ENCODE measurements at regions not wholly inside any gene's neighbourhood (a gene's known extent, or its start where the extent isn't known, plus 50 kb on each side); places are given as distances from the start of the nearest gene placed in this dataset.

DNA sequence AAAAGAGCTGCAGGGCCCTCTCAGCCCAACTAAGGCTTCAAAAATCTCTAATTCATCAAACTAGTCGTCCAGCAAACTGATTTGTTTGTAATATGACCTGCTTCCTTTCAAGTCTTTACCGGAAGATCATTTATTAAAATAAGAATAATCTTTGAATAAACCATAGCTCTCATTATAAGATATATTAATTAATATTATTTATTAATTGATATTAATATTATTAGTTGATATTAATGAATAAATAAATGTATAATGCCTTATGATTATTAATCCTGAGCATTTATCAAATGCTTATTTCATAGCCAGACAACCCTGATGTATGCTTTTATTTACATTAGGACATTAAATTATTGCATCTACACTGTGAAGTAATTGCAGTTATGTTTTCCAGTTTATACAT lies 550.7 kb upstream of the ALCAM start:
- DNase-seq, result no peak

DNA sequence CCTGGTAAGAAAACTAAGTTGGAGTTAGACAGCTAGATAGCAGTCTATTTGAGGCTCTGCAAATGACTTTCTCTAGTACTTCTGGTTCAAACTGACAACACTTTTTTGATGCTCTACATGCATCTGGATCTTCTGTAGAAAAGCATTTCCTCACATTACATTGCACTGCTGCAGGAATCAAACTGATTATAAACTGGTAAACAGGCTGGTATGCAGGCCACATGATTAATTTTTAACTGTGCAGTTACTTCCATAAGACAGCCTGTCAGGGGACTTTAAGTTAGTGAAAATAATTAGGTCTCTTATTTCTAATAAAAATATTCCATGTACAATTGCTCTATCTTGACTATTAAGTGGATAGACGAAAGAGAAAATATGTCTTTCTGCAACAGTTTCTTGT lies 550.0 kb upstream of the ALCAM start:
- DNase-seq, result no peak

DNA sequence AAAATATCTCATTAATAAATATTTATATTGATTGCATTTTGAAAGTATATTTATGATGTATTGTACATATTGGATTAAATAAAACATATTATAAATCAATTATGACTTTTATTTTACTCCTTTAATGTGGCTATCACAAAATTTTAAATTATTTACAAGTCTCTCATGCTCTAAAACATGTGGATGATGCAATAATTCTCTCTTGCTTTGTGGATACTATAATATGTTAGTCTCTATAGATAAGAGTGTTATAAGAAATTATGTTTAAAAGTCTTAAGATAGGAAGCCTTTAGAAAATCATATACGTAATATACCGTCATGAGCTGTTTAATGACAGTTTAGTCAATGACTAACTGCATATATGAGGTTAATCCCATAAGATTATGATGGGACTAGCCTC lies 547.4 kb upstream of the ALCAM start:
- DNase-seq, result no peak

DNA sequence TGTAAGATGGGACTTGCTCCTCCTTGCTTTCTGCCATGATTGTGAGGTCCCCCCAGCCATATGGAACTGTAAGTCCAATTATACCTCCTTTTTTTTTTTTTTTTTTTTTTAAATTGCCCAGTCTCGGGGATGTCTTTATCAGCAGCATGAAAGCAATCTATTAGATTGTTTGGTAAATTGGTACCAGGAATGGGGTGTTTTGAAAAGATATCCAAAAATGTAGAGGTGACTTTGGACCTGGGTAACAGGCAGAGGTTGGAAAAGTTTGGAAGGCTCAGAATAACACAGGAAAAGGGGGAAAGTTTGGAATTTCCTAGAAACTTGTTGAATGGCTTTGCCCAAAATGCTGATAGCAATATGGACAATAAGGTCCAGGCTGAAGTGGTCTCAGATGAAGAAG lies 545.8 kb upstream of the ALCAM start:
- no peak for DNase-seq

DNA sequence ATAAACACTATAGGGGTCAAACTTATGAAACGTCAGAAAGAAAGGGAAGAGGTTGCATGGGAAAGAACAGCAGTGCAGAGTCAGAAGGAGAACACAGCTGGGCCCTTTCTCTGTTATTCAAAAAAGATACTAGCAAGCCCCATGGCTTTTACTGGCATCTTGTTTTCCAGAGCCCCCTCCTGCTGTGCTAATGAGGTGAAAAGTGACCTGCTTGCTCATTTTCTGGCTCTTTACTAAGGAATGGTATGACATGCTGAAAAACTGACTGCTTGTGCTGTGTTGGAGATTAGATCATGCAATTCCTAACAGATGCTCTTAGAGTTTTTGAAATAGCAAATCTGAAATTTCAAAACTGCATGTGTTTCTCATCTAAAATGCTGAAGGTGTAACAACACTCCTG lies 541.6 kb upstream of the ALCAM start:
- DNase-seq, result no peak

DNA sequence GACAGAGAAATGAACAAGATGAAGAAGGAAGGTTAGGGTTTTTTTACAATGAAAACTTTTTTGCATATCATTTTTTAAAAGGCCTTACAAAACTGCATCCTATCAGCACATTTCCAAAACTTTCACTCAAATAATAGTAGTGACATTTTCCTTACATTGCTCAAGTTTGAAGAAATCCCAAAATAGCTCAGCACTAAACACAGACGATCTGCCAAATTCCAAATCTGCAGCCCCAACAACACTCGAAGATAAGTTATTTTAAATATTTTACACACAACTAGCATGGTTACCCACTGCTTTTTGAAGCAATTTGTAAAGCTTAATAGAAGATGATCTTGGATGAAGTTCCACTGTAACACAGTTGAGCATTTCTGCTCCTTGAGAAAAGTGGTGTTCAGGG lies 535.6 kb upstream of the ALCAM start:
- DNase-seq, result no peak

DNA sequence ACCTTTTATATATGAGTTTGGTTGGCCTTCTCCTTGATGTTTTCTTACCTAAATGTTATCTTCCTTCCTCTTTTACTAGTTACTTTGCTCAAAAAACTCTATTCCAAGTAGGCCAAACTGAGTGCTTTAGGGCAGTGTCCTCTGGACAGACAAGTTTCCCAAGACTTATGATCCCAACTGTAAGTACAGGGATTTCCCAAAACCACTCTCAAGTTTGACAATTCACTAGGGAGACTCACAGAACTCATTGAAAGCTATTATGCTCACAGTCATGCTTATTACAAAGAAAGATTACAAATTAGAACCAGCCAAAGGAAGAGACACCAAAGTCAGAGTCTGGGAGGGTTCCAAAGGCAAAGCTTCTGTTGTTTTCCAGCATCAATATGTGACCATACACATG lies 534.2 kb upstream of the ALCAM start:
- DNase-seq, result no peak

DNA sequence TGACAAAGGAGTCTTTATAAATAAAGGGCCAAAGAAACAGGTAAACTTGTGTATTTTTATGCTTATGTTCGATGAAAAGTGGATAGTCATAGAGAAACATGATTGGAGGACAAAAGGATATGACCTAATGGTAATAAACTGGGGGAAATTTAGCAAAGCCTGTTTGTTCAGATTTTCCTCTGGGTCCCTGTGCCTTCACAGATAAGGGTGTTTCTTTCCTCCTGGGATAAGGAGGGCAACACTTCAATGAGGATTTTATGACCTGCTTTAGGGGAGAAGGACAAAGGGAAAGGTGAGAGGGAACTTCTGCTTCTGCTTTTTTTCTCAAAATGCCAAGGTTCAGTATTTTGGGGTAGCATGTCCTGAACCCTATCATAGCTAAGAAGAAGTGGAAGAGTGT lies 531.3 kb upstream of the ALCAM start:
- no peak for DNase-seq

DNA sequence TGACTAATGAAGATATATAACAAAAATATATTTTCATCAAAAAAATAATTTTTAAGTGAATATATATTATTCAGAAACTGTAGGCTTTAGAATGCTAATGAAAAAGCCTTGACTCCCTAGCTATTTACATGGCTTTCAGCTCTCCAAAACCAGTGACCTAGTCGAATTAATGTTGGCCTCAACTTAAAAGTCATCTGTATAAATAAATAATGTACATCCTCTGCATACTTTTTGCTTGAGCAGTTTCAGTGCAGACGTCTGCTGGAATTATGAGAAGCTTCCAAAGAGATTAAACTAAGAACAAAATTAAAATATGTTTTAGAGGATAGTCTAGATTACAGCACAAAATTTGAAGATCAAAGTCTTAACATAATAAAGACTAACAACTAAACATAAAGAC lies 520.4 kb upstream of the ALCAM start:
- no peak for DNase-seq

DNA sequence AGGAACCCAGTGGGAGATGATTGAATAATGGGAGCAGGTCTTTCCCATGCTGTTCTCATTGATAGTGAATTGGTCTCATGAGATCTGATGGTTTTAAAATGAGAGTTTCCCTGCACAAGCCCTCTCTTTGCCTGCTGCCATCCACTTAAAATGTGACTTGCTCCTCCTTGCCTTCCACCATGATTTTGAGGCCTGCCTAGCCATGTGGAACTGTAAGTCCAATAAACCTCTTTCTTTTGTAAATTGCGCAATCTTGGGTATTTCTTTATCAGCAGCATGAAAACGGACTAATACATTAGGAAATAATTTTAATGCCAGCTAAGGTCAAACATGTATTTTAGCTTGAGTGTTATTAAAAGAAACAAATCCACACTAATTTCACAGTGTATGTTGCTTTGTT lies 517.6 kb upstream of the ALCAM start:
- DNase-seq, result no peak

DNA sequence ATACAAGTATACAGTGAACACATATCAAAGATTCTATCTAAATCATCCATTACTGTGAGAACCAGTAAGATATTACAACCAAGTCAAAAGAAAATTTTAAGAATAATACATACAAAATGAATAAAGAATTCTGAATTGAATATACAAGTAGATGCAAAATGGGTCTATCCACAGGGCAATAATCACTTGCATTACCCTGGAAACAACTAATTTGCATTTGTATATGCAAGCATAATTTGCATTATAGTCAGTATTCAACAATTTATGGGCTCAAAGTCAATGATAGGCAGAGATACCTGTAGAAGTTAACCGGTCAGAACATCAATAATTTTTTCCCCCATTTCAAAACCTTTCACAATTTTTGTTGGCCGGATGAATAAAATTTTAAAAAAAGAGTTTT lies 512.2 kb upstream of the ALCAM start:
- no peak for DNase-seq

DNA sequence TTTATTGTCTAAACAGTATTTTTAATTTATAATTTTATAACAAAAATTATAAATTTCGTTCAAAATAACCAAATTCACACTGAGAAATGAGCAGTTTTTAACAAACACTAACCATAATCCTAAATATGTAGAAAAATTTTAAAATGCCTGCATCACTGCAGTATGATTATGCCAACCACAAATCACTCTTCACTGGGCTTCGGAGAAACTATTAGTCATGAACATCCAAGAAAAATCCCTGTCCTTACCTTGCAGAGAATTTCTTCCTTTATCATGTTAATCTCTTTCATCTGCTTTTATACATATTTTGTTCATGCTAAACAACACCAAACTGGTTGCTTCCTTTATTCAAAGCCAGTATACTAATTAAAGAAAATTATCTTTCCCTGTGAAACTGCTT lies 511.0 kb upstream of the ALCAM start:
- DNase-seq, result no peak

DNA sequence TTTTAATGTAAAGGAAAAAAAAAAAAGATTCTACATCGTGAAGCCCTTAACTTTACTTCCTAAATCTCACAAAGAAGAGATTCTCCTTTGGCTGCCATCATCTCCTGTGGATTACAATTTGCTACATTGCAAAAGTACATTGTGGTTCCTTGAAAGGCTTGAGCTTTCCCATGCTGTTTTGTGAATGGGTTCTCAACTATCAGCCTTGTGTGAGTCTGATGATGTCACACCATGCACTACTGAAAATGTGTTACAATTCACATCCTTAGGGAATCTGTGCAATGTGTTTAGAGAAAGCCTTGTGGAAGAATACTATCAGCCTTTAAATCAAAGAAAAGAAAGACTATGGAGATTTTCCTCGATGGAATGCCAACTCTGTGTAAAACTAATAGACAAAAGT lies 510.0 kb upstream of the ALCAM start:
- no peak for DNase-seq

DNA sequence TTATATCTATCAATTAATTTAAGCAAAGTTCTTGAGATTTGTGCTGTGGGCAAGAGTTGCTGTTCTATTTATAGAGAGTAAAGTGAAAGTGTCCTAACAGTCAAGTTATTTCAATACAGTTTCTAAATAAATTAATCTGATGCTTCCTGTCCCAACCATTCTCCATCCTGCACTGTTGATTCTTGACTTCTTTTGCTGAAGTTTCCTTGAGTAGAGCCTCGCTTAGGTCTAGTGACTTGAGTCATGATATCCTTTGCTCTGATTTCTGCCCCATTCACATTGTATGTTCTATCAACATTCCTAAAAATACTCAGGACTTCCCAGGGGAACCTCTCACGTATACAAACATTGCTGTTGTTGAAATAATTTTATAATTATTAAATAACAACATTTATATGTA lies 498.4 kb upstream of the ALCAM start:
- DNase-seq, result no peak

DNA sequence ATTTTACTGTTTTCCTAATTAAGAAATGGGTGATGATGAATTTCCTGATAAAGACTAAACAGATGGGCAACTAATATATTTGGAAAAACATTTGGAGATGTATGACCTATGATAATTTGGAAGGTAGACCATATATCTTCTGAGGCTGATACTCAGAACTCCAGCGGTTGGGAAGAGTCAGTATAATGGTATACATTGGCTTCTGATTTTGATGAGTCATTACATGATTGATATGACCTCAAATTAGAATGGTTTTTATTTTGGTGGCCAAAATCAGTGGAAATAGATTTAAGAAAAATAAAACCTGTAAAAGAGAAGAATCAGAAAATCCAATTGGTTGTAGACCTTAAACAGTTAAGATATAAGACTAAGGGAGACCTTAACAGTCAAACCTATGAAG lies 496.4 kb upstream of the ALCAM start:
- no peak for DNase-seq

DNA sequence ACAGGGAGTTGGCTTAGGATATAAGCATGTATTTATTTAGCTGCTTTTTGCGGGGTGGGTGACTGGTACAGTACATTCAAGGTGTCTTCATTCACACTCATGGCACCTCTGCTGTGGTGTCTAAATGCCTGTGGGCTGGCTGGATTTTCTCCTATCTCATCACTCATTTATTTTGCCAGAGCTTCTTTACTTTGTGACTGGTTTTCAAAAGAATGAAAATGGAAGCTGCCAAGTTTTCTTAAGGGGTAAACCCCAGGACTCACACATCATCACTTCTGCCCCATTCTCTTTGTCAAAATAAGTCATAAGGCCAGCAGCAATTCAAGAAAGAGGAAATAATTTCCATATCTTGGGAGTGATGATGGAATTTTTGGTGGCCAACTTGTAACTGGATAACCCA lies 493.4 kb upstream of the ALCAM start:
- no peak for DNase-seq

DNA sequence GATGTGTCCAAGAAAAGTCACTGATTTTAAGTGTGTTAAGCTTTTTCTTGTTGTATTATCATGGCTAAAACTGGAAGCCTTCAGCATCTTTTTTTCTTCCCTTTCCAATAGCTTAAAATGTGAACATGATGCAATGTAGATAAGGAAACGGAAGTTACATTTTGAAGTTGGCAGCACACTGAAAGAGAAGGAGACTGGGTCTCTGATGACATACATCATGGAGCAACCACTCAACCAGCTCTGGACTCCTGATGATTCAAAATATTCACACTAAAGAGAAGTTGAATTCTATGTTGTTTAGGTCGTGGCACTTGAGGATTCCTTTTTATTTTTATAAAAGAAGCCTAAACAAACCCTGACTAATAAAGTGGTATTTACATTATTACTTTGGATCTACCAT lies 488.3 kb upstream of the ALCAM start:
- no peak for DNase-seq

DNA sequence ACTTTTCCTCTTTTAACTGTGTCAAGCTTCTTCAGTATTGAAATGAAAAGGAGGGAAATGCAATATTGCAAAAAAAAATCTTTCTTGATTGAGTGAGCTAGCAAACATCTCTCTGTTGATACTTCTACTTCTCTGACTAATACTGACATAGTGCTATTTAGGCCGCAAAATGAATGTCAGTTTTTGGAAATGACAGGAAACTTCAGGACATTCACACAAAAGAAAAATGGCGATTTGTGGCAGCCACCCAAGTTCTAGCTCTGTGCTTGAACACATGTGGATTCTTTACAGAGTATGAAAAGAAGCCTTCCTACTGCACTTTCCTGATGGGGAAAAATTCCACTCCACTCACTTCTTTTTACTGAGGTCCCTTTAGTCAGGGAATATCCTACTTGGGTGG lies 486.8 kb upstream of the ALCAM start:
- no peak for DNase-seq

DNA sequence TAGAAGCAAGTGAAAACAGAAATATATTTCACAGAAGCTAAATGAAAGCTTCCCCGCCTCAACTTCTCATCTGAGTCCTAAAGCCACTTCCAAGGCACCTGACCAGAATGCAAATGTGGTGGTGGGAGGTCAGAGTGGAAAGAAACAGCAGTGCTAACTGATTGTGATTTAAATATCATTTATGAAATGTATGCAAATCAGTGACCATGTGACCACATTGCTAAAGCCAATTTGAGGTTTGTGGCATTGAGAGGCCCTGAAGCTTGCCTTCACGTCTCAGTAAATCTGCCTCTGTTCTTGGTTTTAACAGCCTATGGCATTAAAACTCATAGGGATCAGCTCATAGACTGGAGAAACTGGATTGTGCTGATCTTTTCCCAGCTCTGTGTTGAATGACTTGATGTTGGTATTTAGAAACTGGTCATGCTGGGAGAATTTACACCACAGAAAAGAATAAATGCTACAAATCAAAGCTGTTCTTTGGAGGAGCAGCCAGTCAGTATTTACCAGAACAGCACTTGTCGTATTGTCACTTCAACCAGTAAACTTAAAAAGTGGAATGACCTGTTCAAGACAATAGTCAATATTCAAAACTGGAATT lies 481.4 kb upstream of the ALCAM start:
- no peak for DNase-seq

DNA sequence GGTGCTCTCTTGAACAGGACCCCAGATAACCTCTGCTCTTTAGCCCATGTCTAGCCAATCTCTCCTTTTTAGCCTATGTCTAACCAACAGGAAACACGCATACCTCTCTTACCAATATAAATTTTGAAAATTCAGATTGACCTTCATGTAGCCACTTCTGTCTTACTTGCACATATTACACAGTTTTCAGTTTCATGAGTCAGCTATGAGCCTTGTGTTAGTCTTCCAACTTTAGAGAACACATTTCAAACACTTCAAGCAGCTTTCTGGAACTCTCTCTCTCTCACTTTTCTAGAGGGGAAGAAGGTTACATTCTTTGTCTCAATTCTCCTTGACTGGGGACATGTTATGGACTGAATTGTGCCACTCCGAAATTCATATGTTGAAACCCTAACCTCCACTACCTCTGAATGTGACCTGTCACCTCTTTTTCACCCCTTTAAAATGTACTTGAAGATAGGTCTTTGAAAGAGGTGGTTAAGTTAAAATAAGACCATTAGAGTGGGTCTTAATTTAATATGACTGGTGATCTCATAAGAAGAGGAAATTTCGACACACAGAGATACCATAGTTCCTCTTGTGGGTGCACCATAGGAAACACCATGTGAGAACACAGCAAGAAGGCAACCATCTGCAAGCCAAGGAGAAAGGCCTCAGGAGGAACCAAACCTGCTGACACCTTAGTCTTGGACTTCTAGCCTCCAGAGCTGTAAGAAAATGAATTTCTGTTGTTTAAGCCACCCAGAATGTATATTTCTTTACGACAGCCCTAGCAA lies 480.3 kb upstream of the ALCAM start:
- DNase-seq, result no peak

DNA sequence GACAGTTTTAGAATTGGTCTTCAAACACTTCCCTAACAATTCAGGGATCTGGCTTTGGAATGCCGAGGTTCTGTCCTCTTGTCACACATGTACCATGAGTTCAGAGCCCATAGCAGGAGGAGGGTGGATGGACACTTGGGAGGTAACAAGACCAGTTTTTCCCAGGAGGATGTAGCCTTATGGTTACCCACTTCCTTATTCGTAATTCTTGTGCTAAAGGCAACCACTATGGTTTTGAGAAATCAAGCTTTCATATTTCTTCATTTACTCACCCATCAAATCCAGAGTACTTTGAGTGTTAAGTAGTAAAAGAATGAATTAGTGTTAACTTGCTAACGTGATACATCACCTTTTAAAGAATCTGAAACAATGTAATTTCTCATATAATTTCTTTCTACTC lies 479.6 kb upstream of the ALCAM start:
- no peak for DNase-seq

DNA sequence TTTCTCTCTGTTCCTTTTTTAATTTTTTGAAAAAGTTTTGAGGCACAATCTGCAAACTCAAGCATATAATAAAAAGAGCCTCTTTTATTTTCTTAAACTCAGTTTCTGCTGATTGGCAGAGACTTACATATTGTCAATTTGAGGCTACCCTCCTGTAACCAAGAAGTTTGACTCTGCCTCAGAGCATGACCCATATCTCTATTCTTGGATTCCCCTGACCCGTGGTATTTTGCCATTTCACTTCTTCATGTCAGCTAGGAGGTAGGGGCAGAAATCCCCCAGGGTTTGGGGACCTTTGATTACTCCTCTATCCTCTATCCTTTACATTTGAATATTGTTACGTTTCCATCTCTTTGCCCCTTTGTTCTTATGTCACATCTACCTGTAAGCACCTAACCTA lies 479.1 kb upstream of the ALCAM start:
- no peak for DNase-seq

DNA sequence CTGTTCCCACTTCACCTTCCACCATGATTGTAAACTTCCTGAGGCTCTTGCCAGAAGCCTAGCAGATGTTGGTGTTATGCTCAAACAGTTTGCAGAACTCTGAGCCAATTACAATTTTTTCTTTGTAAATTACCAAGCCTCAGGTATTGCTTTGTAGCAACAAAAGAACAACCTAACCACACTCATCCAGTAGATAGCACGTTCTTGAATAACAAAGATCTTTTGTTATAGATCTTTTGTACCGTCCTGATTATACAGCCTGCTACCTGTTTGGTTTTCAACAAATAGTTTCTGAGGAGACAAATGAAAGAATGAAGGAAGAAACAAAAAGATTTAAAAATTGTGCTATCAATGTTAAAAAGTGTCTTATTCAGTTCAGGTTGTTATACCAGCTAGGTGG lies 474.7 kb upstream of the ALCAM start:
- no peak for DNase-seq

DNA sequence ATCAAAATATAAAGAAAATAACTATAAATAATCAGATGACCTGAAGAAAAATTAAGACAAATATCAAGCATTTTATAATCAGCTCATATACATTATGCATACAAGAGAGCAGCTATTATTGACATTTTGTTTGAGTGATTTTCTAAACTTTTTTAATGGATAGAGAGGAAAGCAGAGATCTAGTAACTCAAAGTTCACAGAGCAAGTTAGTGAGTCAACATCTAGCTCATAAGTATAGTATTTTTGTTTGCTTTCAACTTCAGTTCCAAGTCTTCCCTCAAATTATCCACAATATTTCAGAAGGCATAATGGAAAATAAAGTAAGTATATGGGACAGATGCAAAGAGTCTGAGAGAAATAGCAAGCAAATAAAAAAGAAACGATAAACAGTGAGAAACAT lies 470.1 kb upstream of the ALCAM start:
- DNase-seq, result no peak

DNA sequence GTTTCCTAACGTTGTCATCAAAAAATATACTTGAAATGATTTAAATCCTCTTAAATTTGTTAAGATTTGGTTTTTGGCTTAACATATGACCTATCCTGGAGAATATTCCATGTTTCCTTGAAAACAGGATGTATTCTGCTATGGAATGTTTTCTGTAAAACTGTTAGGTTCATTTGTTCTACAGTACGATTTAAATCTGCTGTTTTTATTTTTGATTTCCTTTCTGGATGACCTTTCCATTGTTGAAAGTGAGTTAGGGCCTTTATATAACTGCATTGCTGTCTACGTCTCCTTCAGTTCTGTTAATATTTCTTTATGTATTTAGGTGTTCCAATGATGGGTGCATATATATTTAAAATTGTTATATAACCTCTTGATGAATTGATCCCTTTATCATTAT lies 465.3 kb upstream of the ALCAM start:
- DNase-seq, result no peak
